Daoy (cell line): ENCODE measurements at regions not wholly inside any gene's neighbourhood (a gene's known extent, or its start where the extent isn't known, plus 50 kb on each side); places are given as distances from the start of the nearest gene placed in this dataset.

Experiments used
- DNase-seq: peaks from one replicate; pipeline ENCODE4 v3.0.0-alpha.2; 2015; ENCODE audit warnings: low read depth

DNA sequence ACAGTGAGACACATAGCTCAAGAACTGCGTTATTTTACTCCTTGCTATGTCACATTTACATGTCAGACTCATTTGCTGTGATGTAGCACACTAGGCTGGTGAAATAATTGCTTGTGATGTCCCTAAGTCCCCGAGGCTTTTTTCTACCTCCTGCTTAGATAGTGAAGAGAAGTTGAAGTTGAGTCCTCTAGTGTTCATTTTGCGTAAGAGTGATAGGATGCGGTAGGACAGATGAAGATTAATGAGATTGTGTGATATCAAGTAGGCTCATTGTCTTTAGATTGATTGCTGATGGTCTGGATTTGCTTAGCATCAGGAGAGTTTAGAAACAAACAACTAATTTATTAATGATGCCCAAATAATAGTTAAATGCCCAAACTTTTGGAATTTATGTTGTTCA lies 173.6 kb upstream of the NUDT6 start:
- peak; percentile 5 for DNase-seq

DNA sequence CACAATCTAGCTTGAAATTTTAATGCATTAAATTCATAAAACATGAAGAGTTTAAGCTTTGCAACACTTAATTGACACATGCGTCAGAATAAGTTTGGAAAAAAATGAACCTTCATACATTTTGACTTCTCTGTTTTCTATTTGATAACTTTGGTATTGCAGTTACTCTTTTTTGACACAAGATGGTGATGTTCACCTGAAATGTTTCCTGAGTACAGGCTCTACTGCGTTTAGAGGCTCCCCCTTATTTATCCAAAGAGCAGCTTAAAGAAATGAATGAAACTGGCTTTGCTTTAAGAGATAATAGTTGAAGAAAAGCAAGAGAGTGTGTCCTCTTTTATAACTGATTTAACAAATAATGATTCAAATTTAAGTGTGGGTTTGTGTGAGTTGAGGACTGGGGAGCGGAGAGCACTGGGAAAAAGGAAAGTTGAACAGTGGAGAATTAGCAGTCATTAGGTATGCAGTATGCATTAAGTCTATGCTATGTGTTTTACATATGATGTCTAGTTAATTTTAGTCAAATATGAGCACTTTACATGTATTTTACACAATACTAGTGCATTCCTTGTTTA lies 180.6 kb upstream of the NUDT6 start:
- DNase-seq, result no peak

DNA sequence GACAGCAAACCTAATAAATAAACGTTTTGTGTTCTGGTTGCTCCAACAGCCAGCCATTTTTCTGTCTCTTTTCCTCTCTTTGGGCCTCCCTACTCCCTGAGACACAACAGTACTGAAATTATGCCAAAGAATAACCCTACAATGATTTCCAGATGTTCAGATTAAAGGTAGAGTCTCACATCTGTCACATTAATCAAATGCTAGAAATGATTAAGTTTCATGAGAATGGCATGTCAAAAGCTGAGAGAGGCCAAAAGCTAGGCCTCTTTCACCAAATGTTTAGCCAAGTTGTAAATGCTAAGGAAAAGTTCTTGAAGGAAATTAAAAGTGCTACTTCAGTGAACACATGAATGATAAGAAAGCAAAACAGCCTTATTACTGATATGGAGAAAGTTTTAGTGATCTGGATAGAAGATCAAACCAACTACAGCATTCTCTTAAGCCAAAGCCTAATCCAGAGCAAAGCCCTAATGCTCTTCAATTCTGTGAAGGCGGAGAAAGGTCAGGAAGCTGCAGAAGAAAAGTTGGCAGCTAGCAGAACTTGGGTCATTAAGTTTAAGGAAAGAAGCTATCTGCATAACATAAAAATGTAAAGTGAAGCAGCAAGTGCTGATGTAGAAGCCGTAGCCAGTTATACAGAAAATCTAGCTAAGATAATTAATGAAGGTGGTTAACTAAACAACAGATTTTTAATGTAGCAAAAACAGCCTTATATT lies 182.1 kb upstream of the NUDT6 start:
- no peak for DNase-seq

DNA sequence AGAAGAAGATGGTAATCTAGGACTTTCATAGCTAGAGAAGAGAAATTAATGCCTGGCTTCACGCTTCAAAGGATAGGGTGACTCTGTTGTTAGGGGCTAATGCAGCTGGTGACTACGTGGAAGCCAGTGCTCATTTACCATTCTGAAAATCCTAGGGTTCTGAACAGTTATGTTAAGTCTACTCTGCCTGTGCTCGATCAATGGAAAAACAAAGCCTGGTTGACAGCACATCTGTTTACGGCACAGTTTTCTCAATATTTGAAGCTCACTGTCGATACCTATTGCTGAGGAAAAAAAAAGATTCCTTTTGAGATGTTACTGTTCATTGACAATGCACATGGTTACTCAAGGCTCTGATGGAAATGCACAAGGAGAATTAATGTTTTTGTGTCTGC lies 182.6 kb upstream of the NUDT6 start:
- DNase-seq, result no peak

DNA sequence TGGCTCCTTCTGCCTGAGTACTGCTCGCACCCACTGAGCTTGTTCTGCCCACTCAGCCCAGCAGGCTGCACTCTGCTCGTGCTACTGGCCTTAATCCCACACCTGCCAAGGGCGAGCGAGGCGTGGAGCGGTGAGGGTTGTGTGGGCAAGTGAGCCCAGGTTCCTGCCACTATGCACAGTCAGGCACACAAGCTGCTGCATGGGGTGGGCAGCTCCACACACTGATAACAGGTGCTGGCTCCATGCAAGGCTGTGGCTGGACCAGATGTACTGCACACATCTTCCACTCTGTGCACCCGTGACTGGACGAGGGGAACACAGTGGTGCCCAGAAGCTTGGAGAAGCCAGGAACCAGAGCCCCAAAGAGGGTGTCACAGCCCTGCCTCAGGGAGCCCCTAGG lies 184.3 kb upstream of the NUDT6 start:
- DNase-seq, result no peak

DNA sequence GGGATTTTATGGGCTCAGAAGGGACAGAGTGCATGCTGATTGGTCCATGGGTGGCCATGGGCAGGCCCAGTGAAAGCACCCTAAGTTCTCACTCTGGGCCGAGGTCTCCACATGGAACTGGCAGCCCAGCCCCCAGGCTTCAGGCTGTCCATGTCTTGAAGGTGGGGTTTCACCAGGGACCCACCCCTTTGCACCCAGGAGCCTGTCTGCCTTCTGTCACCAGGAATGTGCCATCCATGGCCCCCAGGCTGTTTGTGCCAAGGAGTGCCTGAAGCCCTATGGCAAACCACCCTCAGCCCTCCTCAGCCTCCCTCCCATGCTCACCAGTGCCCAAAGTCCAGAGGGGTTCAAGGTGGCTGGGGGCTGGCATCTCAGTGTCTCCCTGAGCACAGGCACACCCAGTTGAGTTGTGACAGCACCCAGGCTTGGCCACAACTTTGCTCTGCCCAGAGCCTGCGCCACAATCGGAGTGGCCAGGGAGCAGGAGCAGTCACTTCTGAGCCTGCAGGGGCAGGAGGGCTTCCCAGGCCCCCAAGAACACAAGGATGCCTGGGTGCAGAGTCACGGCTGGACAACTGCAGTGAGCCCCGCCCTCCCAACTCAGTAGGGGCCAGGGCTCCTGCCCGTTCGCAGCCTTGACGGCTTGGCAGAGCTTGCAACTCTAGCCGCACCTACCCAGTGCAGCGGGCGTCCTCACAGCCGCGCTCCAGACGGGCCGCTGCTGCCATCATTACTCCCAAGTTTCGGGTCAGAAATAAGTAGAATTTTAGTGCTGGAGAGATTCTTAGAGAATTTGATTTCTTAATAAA lies 185.3 kb upstream of the NUDT6 start:
- no peak for DNase-seq

DNA sequence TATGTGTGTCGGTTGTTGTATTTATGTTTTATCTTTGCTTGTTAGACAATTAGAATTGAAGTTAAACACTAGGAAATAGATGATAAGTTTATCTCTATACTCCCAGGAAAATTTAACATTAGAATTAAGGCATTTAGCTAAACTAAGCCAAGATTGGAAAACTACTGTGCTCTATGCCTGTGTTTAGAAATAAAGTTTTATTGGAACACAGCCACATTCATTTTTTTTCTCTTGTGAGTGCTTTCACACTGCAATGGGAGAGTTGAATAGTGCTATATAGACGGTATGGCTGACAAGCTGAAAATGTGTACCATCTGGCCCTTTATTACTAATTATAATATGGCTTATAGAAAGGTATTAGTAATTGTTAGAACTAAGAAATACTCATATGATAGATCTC lies 186.7 kb upstream of the NUDT6 start:
- no peak for DNase-seq

DNA sequence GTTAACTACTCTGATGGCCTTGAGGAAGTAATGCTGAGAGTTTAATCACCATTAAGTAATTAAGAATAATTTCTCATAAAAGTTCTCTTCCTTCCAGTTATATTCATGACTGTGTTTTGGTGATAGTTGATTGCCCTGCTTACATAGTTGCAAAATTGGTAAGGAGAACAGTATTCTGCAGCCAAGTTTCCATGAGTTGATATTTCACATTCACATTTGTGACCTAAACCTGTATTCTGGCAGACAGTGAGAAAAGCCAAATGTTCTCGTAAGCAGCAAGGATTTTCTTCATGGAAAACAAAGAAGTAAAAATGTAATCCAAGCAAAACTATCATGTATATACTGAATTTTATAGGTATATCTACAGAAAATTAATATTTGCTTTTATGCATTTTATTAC lies 187.8 kb upstream of the NUDT6 start:
- DNase-seq, result no peak

DNA sequence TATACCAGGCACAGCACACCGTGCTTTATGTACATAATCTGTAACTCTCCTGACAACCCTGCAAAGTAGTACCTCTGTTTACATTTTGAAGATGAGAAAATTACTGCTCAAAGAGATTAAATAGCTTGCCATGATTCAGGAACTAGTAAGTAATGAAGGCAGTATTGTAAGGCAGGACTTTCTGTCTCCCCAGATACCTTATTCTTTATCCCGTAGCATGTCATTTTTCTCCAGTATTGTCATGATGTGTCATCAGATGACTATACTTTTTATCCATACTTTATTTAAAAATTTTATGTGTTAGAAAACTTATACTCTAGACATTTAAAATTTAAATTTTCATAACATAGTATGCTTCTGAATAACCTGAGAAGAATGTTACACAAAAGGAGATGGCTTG lies 188.3 kb upstream of the NUDT6 start:
- no peak for DNase-seq

DNA sequence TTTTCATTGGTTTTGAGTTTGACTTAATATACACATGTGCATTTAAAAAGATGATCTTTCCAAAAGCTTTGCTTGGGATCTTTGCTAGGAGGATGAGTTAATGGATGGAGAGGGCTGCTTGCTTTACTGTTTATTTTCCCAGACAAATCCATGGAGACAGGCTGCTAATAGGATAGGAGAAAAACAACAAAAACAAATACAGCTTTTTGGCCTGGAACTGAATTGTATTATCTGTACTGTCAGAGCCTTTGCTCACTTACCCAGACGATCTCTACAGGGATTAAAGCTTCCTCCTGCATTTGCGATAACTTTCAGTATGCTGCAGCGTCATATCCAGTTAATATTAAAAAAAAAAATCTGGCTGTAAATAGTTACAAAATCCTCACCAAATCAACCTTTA lies 190.8 kb upstream of the NUDT6 start:
- no peak for DNase-seq

DNA sequence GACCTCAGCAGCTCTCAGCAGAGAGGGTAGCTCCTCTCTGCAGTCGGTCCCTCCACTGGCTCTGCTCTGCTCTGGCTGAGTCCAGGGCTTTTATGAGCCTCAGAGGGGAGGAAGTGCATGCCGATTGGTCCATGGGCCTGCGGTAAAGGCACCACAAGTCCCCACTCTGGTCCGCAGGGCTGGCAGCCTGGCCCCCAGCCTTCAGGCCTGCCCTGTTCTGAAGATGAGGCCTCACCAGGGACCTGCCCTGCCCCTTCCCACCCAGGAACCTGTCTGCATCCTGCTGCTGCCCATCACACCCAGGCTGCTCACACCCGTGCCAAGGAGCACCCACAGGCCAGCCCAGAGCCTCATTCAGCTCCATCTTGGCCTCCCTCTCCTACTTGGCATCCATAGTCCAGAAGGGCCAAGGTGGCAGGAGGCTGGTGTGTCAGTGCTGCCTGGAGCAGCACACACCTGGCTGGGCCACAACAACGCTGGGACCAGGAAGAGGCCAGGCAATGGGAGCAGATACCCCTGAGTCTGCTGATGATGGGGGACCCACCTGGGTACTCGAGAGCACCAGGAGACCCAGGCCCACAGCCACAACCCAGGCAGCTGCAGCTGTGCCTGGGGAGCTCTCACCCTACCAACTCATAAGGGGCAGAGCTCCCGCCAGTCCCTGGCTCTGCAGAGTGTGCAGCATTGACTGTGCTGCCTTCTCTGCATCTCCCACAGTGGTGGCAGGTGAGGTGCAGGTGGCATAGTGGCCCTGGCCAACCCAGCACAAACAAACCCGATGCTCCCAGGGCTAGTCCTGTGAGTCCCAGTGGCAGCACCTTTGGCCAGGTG lies 191.9 kb upstream of the NUDT6 start:
- DNase-seq, result no peak

DNA sequence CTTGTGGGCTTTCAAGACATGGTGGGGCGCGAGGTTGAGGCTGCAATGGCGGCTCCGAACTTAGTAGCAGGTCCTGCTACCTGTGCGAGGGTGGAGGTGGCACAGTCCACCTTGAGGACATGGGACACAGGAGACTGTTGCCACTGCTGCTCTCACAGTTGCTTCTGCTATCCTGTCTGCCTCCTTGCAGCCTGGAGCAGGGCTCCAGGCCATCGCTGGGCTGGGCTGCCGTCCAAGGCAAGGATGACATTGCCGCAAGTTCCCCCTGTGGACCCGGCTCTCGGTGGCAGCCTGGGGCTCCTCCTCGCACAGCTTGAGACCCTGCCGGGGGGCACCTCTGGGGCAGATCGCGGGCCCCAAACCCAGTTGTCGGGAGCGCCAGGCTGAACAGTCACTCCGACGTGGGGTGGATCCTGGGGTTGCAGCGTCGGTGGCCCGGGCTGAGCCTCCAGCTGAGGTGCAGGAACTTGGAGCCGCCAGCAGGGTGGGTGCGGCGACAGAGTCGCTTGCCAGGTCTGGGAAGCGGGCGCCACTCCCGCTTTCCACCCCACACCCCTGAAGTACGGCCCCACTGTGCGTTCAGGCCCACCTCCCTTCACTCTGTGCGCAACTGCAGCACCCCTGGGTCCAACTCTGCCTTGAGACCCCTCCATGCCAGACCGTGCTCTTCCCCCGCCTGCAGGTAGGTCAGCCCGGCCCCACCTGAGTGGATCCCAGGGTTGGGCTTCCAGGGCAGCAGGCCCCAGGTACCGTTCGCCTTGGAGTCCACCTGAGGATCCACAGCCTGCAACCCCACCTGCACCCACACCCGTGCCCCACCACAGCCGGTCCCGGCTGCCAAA lies 192.7 kb upstream of the NUDT6 start:
- no peak for DNase-seq

DNA sequence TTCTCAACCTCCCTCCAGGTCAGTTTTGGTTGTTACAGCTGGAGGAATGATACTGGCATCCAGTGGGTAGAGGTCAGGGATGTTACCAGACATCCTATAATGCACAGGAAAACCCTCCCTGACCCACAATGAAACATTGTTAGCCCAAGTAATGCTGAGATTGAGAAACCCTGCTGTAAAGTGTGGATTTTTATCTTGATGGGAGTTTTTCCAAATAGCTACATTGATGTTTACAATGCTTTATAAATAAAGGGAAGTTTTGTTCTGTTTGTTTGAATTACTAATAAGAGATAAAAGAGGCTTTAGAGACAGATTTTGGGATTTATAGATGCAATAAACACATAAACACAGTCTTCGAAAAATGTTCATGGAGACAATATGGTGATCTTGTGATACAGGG lies 194.0 kb upstream of the NUDT6 start:
- no peak for DNase-seq

DNA sequence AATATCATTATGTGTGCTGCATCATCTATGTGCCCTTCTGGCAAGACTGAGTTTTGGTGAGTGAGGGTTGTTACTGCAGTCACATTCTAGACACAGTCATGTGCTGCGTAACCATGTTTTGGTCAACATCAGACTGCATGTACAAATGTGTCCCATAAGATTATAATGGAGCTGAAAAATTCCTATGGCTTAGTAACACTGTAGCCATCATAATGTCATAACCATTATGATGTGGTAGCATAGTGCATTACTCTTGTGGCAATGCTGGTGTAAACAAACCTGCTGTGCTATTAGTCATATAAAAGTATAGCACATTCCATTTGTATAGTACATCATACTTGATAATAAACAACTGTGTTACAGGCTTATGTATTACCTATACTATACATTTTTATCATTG lies 198.1 kb upstream of the NUDT6 start:
- no peak for DNase-seq

DNA sequence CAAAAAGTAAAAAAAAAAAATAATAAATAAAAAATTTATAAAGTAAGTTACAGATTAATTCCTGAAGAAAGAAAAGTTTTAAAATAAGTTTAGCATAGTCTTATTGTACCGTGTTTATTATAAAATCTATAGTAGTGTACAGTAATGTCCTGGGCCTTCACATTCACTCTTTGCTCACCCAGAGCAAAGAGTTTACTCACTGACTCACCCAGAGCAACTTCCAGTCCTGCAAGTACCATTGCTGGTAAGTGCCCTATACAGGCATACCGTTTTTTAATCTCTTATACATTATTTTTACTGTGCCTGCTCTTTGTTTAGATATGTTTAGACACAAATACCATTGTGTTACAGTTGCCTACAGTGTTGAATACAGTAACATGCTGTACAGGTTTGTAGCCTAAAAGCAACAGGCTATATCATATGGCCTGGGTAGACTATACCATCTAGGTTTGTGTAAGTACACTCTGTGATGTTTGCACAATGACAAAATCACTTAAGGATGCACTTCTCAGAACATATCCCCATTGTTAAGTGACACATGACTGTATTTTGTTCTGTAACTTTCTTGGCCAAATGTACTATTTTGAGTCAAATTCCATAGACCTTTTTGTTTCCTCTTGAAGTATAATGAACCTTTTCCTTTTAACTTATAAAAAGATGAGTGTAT lies 199.0 kb upstream of the NUDT6 start:
- no peak for DNase-seq

DNA sequence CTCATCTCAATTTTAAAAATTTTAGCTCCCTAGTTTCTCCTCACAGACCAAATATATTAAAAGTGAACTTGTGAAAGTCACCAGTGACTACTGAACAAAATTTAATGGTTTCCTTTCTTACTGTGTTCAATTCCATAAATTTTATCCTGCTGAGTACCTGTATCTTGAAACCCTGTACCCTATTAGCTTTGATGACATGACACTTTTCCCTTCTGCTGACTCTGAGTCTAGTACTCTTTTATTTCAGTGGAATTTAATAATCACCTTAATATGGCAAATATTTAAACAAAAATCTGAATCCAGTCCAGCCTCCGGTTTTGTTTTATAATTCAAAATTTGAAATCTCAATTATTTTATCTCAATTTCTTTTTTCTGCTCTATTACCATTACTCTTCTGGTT lies 203.1 kb upstream of the NUDT6 start:
- no peak for DNase-seq

DNA sequence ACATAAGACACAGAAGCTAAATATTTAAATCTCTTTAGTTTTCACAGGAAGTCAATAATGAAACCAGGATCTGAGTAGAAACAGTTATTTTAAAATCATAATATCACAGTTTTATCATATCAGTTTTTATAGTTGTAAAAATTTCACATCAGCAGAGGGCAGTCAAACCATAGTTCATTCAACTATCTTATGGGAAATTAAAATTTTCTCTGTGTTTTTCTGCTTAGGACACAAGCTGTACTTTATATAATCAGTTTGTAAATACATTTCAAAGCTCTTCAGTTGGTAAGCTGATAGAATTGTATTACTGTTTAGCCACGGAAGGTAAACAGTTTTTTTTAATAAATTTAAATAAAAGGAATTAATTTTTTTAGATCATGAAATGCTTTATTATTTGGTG lies 204.8 kb upstream of the NUDT6 start:
- no peak for DNase-seq

DNA sequence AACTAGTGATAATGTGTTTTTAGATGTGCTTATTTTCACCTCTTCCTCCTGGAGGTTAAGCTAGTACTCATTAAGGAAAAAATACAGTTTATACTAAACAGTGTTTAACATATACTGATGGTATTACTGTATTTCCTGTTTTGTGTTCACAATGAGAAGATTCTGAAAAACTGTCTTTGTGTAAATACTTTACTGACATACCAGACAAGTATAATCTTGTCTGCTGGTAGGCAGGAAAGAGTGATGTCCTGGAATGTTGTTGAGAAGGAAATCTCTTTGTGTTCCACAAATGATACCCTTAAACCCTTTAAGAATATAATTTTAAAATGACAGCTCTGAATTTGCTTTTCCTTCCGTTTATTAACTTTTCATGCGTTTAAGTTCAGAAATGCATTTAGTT lies 205.5 kb upstream of the NUDT6 start:
- no peak for DNase-seq

DNA sequence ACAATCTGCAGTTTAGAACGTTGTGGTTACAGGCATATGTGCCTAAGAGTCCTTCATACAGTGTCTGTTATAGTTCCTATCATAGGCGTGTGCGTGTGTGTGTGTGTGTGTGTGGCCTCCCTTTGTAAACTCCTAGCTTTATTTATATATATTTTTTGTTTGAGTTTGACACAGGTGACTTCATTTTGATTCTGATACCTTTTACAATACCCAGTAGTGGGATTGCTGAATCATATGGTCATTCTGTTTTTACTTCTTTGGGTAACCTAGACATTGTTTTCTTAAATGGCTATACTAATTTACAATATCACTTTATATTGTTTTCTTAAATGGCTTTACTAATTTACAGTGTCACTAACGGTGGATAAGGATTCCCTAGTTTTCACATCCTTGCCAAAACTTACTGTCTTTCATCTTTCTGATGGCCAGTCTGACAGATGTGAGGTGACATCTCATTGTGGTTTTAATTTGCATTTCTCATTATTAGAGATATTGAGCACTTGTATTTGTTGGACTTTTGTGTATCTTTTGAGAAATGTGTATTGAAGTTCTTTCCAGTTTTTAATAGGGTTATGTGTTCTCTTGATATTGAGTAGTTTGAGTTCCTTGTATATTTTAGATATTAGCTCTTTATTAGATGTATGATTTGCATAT lies 211.1 kb upstream of the NUDT6 start:
- DNase-seq, result no peak

DNA sequence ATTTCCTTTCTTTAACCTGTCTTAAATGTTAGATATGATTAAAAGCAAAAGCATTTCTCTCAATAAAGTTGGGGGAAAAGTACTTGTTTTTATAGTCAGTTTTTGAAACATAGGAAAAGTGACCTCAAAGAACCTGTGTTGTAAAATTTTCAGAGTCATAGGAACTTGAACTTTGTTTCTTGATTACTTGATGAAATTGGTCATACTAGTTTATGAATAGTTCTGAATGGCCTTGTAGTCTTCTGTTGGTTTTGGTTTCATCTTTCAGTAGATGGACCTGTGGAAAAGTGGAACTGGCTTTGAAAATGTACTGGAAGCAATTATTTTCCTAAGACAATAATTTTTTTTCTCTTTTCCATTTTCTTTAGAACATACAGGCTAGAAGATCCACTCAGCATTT lies 222.2 kb upstream of the NUDT6 start:
- DNase-seq, result no peak
